ENCODE measurements at regions not wholly inside any gene's neighbourhood (a gene's known extent, or its start where the extent isn't known, plus 50 kb on each side); places are given as distances from the start of the nearest gene placed in this dataset.
"Not testable (repeated sequence)": the region's sequence is repeated elsewhere in the genome, so short reads cannot be mapped to it uniquely, and the experiment has no call there.

- H3K9me3 ChIP-seq (replicated peaks); H3K36me3 ChIP-seq; H3K27ac ChIP-seq; H3K27me3 ChIP-seq; DNase-seq; H3K4me1 ChIP-seq; H3K4me3 ChIP-seq: not testable (repeated sequence)
Observed at GRCh38 chr10:27291253-27291895, 50.8 kb upstream of the ACBD5 start.

Measured in SJCRH30 (cell line).